GM19467 (cell line): ENCODE measurements at regions not wholly inside any gene's neighbourhood (a gene's known extent, or its start where the extent isn't known, plus 50 kb on each side); places are given as distances from the start of the nearest gene placed in this dataset.
"Not testable (repeated sequence)": the region's sequence is repeated elsewhere in the genome, so short reads cannot be mapped to it uniquely, and the experiment has no call there.

ENCODE experiments used
- ATAC-seq: cut with Tn5 transposase; IDR thresholded peaks from one replicate; pipeline ENCODE4 v1.9.1; 2021; ENCODE audit warnings: mild to moderate bottlenecking, moderate library complexity; ENCODE audit not compliant: unreplicated experiment

DNA sequence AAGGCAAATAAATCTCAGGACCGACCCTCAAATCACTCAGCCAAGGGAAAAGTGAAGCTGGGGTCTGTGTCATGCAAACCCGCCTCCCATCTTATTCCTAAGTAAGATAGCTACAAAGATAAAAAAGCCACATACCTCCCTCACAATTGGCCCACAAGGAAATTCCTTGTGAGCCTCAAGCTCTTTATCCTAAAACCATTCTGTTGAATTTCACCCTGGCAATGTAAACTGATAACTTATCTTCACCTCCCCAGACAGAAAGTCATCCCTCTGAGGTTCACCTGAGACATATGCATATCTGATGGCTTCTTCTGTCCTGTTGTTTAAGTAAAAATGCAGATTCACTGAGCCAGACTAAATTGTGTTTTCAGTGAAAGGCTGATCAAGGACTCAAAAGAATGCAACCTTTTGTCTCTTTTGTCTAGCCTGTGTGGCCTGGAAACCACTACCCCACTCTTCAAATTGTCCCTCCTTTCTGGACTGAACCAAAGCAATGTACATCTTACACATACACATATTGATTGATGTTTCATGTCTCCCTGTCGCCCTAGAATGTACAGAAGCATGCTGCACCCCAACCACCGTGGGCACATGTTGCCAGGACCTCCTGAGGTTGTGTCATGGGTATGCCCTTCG is 91.3 kb downstream of the MFAP3L start:
- ATAC-seq = no peak

DNA sequence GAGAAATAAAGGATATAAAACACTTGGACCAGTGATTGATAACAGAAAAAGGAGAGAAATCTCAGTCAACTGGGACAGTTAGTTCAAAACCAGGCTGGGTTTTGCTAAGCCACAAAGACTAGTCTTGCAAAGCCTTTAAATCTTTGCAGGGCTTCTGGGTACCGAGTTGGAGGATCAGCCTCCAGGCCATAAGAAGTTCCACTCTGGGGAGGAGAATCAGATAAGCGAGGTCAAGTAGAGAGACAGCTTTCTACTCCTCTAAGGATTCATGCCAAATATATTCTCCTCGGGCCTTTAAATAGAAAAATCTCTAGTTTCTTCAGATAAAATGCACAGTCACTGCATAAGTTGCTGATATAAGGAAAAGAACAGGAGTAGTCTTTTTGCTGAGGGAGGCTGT is 92.7 kb downstream of the MFAP3L start:
- no peak for ATAC-seq

DNA sequence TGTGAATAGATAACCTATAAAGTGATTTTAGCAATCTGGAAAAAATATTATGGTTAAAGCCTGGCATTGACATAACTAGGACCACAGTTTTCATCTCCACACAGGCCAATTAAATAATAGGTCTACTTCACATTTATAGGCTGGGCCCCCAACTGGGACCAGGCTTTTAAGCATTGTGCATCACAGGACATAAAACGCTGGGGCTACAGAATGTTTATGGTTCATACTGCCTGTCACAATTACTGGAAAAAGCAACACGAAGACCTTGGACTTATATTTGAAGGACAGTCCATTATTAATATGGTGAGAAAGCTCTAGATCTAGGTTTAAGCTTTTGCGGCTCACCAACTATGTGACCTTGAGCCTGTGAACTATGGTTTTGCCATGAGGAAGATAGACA is 94.2 kb downstream of the MFAP3L start:
- ATAC-seq = no peak

DNA sequence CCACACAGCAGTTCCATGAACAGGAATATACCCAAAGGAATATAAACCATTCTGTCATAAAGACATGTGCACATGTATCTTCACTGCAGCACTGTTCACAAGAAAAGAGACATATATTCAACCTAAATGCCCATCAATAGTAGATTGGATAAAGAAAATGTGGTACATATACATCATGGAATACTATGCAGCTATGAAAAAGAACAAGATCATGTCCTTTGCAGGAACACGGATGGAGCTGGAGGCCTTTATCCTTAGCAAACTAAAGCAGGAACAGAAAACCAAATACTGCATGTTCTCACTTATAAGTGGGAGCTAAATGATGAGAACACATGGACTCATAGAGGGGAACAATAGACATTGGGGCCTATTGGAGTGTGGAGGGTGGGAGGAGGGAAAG is 95.4 kb downstream of the MFAP3L start:
- ATAC-seq = not testable (repeated sequence)

DNA sequence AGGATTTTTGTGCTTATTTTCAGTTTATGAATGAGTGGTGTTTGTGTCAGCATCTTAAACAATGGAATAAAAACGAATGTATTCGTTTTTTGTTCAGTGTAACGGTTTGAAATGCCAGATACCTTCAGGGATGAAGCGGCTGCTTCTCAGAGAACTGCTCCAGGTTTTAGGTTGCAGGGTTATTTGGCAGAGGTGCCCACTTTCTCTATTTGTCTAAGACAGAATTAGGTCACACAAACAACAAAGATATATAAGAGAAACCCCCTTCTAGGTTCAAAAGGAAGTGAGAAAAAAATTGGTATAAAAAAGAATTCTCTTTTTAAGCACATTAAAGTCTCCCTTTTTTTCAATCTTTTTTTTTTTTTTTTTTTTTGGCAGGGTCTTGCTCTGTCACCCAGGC is 98.9 kb downstream of the MFAP3L start:
- ATAC-seq = no peak

DNA sequence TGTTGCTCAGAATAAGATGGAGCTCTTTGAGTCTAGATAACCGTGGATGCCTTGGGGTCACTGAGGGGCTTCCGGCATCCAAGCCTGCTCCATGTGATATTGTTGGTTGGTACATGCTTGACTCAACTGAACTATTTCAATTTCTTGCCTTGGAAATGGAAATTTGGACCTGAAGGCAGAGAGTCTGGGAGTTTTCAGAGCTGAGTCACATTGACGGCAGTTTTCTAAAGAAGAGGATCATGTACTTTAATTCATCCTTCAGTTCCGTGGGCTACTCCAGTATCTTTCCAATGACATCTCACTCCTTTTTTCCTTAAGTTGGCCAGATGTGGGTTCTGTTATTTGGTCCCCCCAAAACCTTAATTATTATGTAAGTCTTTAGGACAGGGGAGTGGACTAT is 100.5 kb downstream of the MFAP3L start:
- ATAC-seq = no peak

DNA sequence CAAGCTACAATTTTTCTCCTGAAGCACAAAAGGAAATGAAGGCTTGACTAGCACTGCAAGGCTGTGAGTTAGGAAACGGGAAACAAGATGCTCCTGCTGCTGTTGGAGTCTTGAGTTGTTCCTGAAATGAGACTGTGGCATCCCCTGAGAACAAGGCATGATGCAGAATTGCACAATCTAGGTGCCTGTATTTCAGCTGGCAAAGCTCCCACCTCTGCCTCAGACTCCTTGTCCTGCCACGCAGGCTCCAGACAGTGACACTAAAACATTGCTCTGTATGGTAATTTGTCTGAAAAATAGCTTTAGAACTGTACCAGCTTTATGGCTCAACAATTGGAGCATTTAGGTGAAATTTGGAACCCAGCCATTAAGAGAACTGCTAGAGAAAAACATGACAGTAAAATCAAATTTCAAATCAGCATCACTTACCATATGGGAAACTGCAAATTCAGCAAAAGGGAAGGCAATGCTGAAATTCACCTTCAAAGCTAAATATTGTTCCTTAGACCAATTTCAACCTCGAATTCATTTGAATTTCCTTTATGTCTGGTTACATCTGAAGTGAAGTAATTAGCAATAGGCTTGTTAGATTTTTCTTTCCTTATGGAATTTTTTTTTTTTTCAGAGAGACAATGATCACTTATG is 103.4 kb downstream of the MFAP3L start:
- ATAC-seq = no peak

DNA sequence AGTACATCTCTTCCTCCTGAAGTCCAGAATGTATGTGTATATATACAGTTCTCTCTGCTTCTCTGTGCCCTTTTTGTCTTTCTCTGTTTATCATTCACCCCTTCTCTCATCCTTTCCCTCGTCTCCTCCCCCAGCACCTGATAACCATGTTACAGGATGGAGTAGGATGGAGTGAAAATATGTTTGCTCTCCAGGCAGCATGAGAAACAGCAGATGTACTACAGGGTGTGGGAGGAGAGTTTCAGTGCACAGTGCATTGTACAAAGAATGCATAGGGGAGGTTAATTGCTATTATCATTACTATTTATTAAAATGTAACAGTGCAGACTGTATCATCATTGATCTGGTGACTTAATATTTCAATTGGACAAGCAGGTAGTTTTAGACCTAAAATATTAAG is 104.5 kb downstream of the MFAP3L start:
- no peak for ATAC-seq

DNA sequence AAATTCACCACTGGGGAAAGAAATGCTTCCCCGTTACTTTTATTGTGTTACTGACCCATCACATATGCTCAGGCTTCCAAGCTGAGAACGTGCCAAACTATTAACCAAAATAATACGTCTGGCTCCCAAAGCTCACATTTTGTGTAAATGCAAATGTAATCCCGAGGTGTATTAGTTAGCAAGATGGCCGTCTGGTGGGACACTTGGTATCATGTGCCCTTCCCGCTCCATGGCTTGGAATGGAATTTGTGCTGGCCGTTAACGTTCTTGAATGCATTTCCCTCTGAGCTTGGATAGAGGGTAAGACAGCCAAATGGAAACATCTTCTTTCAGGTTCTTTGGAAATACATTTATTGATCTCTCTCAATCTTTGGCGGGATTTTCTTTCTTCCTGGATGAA is 105.0 kb downstream of the MFAP3L start:
- ATAC-seq = no peak

DNA sequence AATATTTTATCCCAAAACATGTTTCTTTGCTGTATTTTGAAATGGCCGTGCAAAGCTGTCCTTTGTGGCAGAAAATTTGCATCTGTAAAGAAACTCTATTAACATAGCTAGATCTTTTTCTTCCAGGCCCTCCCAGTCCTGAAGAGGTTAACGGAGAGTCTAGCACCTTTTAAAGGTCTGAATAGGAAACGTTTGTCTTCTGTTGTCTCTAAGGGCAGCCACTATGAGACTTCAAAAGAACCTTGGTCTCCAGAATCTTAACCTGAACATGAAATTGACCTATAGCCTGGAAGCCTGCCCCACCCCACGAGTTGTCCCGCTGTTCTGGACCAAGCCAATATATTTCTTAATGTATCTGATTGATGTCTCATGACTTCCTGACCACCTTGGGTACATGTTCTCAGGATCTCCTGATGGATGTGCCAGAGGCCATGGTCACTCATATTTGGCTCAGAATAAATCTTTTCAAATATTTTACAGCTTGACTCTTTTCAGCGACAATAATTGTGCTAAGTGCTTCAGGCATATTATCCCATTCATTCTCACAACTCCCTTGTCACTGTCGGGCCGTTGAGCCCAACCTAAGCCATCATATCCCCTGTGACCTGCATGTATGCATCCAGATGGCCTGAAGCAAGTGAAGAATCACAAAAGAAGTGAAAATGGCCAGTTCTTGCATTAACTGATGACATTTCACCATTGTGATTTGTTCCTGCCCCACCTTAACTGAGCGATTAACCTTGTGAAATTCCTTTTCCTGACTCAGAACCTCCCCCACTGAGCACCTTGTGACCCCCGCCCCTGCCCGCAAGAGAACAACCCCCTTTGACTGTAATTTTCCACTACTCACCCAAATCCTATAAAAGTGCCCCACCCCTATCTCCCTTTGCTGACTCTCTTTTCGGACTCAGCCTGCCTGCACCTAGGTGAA is 106.7 kb downstream of the MFAP3L start:
- ATAC-seq = not testable (repeated sequence)

DNA sequence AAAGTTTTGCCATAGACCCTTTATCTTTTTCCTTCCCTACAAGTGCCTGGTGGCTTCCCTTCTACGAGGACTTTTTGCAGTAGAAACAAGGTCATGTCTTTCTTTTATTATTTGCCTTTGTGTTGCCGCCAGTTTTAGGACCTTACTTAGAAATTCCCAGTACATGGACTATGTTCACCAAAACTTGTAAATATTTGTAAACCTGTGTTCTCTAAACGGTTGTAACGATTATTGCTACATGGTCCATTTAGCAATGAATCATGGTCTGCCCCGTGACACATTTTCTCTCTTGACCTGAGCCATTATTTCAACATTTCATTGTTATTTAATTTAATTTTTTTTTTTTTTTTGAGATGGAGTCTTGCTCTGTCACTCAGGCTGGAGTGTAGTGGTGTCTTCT is 110.7 kb downstream of the MFAP3L start:
- ATAC-seq = no peak

DNA sequence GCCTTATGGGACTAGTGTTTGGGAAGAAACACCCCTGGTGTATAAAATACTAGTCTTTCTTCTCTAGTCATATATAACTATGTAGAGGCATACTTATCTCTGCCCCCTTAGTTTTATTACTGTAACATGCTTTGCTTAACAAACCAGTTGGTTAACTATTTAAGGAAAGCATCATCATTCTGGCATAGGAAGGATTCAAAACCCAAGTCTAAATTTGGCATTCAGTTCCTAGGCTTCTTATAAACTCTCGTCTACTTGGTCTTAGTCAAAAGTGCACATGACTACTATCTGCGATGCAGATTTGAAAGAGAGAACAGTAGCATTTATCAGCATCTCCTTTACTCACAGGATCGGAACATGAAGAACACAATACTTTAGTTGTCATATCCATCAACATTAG is 111.3 kb downstream of the MFAP3L start:
- ATAC-seq = no peak

DNA sequence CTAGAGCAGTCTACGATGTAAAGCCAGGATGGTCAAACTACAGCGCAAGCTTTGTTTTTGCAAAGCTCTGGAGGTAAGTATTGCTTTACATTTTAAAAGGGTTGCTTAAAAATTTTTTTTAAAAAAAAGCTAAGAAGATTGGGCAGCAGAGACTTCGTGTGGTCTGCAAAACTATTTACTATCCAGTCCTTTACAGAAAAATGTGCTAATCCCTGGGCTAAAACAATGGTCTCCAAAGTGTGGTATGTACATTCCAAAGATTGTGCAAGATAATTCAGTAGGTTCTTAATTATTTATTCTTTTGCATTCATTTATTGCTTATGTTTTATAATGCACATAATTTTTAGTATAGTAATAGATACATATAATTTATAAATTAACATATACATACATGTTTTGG is 113.2 kb downstream of the MFAP3L start:
- no peak for ATAC-seq

DNA sequence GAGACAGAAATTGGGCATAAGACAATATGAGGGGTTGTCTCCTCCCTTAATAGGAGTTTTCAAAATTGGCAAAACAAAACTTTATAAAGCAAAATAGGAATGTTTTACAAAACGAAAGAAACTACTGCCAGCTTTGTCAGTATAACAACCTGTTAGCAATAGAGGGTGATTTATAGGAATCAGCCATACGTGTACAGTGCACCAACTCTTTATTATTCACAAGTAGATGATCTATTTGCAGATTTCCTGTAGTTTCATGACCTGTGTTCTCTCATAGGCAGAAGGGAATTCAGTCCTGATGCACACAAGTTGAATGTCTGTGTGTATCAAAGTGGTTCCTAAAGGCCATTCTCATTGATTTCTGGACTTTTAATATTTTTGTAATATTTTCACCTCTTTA is 116.3 kb downstream of the MFAP3L start:
- ATAC-seq = no peak

DNA sequence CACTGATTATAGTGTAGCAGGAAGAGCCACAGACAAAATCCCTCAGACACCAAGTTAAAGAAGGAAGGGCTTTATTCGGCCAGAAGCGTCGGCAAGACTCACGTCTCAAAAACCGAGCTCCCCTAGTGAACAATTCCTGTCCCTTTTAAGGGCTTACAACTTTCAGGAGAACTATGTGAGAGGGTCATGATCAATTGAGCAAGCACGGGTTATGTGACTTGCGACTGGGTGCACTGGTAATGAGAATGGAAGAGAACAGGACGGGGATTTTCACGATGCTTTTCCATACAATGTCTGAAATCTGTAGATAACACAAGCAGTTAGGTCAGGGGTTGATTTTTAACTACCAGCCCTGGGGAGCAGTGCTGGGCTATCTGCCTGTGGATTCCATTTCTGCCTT is 116.7 kb downstream of the MFAP3L start:
- no peak for ATAC-seq

DNA sequence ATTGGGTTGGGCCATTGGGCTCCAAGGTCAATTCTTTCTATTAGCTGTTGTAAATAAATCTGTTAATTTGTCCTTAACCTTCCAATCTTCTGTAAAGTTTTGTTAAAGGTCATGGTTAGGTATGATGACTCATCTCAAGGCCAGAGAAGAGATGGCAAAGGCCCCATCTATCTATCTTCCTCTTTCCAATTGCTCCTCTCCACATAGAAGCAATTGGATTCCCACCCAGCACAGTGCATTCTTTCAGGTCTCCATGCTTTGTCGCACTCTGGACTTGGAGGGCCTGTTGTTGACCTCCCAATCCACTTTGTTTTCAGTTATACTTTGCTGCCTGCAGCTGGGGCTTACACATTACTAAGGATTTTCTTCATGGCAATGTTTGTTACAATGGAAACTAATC is 118.5 kb downstream of the MFAP3L start:
- no peak for ATAC-seq

DNA sequence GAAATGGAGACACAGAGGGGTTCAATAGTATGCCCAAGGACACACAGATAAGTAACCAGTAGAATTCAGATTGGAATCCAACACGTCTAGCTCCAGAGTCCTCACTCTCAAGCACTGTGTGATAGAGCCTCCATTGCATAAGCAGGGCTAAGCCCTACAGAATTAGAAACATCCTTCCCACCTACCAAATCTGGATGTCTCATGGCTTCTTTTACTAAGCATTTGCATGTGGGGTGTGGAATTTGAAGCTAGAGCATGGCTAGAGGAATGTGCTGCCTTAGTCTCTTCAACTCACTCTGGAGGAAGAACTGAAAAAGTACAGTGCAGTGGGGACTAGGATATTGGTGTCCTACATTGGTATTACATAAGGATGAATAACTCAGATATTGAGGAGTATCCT is 119.4 kb downstream of the MFAP3L start:
- ATAC-seq = no peak

DNA sequence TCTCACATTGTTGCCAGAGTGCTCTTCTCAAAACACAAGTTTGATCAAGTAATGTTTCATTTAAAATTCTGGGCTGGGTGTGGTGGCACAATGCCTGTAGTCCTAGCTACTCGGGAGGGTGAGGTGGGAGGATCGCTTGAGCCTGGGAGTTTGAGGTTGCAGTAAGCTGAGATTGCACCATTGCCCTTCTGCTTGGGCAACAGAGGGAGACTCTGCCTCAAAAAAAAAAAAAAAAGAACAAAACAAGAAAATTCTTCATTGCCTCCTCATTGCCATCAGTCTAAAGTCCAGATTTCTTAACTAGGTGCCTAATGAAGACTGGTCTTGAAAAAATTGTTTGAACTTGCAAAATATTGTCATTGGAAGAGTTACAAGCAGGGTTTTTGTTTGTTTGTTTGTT is 120.1 kb downstream of the MFAP3L start:
- no peak for ATAC-seq

DNA sequence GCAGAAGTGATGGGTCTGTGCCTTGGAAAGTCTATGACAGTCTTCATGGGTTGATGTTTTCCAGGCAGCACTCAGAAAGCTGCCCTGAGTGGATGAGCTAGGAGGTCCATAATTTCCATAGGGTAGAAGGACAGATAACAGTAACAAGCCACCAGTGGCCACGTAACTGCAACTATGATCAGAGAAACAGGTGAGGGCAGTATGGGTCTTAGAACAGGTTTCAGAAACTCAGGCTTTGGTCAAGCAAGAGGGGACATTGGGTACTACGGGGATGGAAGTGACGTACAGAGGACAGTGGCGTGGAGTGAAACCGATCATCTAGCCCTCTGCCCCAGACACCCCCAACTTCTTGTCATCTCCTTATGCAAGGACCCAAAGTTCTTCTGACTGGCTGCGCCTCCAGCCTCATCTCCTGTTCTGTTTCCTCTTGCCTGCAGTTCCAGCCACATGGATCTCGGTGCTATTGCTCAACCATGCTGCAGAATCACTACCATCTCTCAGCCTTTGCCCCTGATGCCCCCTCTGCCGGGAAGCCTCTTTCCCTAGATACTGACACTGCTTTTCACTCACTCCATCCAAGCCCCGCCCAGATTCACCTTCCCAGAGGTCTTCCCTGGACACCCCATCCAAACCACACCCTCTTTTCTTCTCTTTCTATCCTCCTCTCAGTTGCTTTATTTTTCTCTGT is 123.4 kb downstream of the MFAP3L start:
- no peak for ATAC-seq

DNA sequence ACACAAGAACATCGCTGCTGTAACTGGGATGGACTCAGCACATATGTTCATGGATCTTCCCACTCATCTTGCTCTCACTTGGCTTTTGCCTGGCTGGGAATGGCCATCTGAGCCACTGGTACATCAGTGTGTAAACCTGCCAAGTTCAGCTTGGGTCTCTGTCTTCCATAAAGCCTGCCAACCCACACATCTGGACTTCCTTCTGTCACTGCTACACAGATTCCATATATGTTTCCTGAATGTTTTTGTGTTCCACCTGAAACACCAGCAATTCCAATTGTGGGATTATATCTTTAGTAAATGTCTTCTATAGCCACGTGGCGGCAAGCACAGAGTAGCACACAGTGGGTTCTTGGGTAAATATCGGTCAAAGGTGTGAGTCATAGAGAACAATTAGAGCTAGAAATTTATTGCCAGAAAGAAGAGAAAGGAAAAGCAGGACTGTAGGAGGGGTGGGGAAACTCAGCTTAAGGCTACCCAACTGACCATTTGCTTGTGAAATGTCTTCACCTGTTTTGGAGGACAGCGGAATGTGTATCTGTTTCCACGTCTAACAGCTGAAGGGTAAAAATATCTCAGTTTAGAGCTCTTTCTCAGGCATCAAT is 125.9 kb downstream of the MFAP3L start:
- ATAC-seq = no peak

DNA sequence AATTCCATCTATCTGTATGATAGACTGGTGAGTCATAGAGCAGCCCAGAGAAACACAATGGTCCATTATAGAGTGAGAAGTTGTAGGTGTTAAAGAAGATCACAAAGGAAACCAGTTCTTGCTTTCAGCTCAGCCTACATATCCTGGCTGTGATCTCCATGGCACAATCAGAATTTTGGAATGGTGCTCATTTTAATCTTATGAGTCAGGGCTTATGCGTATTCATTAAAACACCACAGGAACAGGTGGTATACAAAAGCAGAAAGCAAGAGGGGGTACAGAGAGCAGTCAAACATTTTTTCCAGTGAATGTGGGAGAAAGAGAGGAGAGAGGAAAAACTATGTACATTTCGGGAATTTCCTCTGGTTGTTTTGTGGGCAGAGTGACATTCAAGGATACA is 126.9 kb downstream of the MFAP3L start:
- ATAC-seq = no peak
